SK-N-SH (cell line): ENCODE measurements at regions not wholly inside any gene's neighbourhood (a gene's known extent, or its start where the extent isn't known, plus 50 kb on each side); places are given as distances from the start of the nearest gene placed in this dataset.

ENCODE experiments used
- CTCF ChIA-PET: fragments of 300-600, 350-600 bp; formaldehyde crosslinking; extraction: SDS; loops from one replicate; lab custom pipeline; 2021; lab: Yijun Ruan, JAX
- POLR2A ChIA-PET: fragments of 350-600 bp; sonication (Branson Sonifier 250); formaldehyde crosslinking; extraction: SDS; loops from one replicate; lab custom pipeline; 2020; ENCODE audit warnings: antibody characterized with exemption, inconsistent platforms; lab: Yijun Ruan, JAX
- DNase-seq: peaks from one replicate; pipeline ENCODE4 v3.0.0; 2012
- H2AFZ ChIP-seq: fragments of 200-600 bp; sonication (generic); 2 replicates; pipeline ENCODE4 v1.8.1; 2016; ENCODE audit warnings: antibody characterized with exemption, mild to moderate bottlenecking, low read depth
- H3F3A ChIP-seq: fragments of 200-600 bp; sonication (generic); replicated peaks from 2 replicates; pipeline ENCODE3; 2016; ENCODE audit warnings: antibody characterized with exemption, mild to moderate bottlenecking; ENCODE audit not compliant: insufficient read depth
- H3K27ac ChIP-seq, 2 experiments: fragments of 200-500 bp in 1 of 2; fragments of 200-600 bp in 1 of 2; sonication (Bioruptor generic) in 1 of 2; sonication (generic), shearing (Covaris generic) in 1 of 2; 2 replicates each; pipeline versions ENCODE4 v1.5.1 to v1.6.1; 2014 to 2016; ENCODE audit warnings: low read depth in 2 of 2, inconsistent platforms in 1 of 2, low read length in 1 of 2, mild to moderate bottlenecking in 1 of 2, mixed read lengths in 1 of 2
- H3K27me3 ChIP-seq: fragments of 200-600 bp; sonication (generic), shearing (Covaris generic); 2 replicates; pipeline ENCODE4 v1.6.1; 2016; ENCODE audit warnings: mixed run types; ENCODE audit not compliant: insufficient read depth
- H3K36me3 ChIP-seq, 2 experiments: fragments of 200-500 bp in 1 of 2; fragments of 200-600 bp in 1 of 2; sonication (Bioruptor generic) in 1 of 2; sonication (generic) in 1 of 2; replicated peaks in 1 of 2; 2 replicates each; pipeline versions ENCODE3 to v1.5.1; 2014 to 2016; ENCODE audit warnings: low read length in 1 of 2, mild to moderate bottlenecking in 1 of 2; ENCODE audit not compliant: insufficient read depth in 2 of 2, control insufficient read depth in 1 of 2
- H3K4me1 ChIP-seq, 2 experiments: fragments of 200-500 bp in 1 of 2; fragments of 200-600 bp in 1 of 2; sonication (Bioruptor generic) in 1 of 2; sonication (generic), shearing (Covaris generic) in 1 of 2; 2 replicates each; pipeline versions ENCODE4 v1.5.1 to v1.6.1; 2014 to 2016; ENCODE audit warnings: low read depth in 1 of 2, low read length in 1 of 2, mixed run types in 1 of 2; ENCODE audit not compliant: insufficient read depth in 2 of 2, control insufficient read depth in 1 of 2
- H3K4me2 ChIP-seq: fragments of 200-600 bp; sonication (generic), shearing (Covaris generic); 2 replicates; pipeline ENCODE4 v1.6.1; 2017; ENCODE audit warnings: mixed run types
- H3K4me3 ChIP-seq, 2 experiments: fragments of 200-500 bp in 1 of 2; fragments of 200-600 bp in 1 of 2; sonication (Bioruptor generic) in 1 of 2; sonication (generic), shearing (Covaris generic) in 1 of 2; 2 replicates each; pipeline versions ENCODE4 v1.5.1 to v1.8.1; 2014 to 2016; ENCODE audit warnings: low read depth in 2 of 2, inconsistent platforms in 1 of 2, low read length in 1 of 2, mild to moderate bottlenecking in 1 of 2, mixed read lengths in 1 of 2, moderate library complexity in 1 of 2
- H3K79me2 ChIP-seq: fragments of 200-600 bp; sonication (generic); 2 replicates; pipeline ENCODE4 v1.8.1; 2017; ENCODE audit warnings: mild to moderate bottlenecking; ENCODE audit not compliant: insufficient read depth
- H3K9ac ChIP-seq: fragments of 200-600 bp; sonication (generic); 2 replicates; pipeline ENCODE4 v1.6.1; 2017; ENCODE audit warnings: mixed run types
- H3K9me2 ChIP-seq: fragments of 200-600 bp; sonication (generic); 2 replicates; pipeline ENCODE4 v1.6.1; 2017; ENCODE audit warnings: mixed run types
- H3K9me3 ChIP-seq: fragments of 200-600 bp; sonication (generic); 2 replicates; pipeline ENCODE4 v1.6.1; 2017; ENCODE audit warnings: mixed run types, mild to moderate bottlenecking, moderate library complexity
- H4K20me1 ChIP-seq: fragments of 200-600 bp; sonication (generic); 2 replicates; pipeline ENCODE4 v1.6.1; 2017; ENCODE audit warnings: mild to moderate bottlenecking, mixed run types; ENCODE audit not compliant: insufficient read depth
- ELF1 ChIP-seq: IDR thresholded peaks from 2 replicates; pipeline ENCODE4 v1.4.0; 2012
- EP300 ChIP-seq, 2 experiments: IDR thresholded peaks; 2 replicates each; pipeline versions ENCODE4 v1.4.0 to v1.6.1; 2012; ENCODE audit warnings: borderline replicate concordance in 1 of 2, low read depth in 1 of 2, low read length in 1 of 2
- FOSL2 ChIP-seq: IDR thresholded peaks from 2 replicates; pipeline ENCODE4 v1.4.0; 2012; ENCODE audit warnings: low read depth, mild to moderate bottlenecking, moderate library complexity, borderline replicate concordance
- FOXJ3 ChIP-seq: sonication (generic); formaldehyde crosslinking; IDR thresholded peaks from 2 replicates; pipeline ENCODE4 v1.5.1; 2020; ENCODE audit warnings: mild to moderate bottlenecking, missing genetic modification reagents
- GABPA ChIP-seq: IDR thresholded peaks from 2 replicates; pipeline ENCODE4 v1.4.0; 2012; ENCODE audit warnings: low read depth, mild to moderate bottlenecking
- JUND ChIP-seq: IDR thresholded peaks from 2 replicates; pipeline ENCODE4 v1.4.0; 2012
- NFIC ChIP-seq: IDR thresholded peaks from 2 replicates; pipeline ENCODE4 v1.4.0; 2012; ENCODE audit warnings: borderline replicate concordance
- NRF1 ChIP-seq: IDR thresholded peaks from 2 replicates; pipeline ENCODE4 v1.6.1; 2012; ENCODE audit warnings: low read depth, mild to moderate bottlenecking, low read length
- POLR2AphosphoS5 ChIP-seq: IDR thresholded peaks from 2 replicates; pipeline ENCODE4 v1.6.1; 2012; ENCODE audit warnings: low read depth, low read length
- RAD21 ChIP-seq: IDR thresholded peaks from 2 replicates; pipeline ENCODE4 v1.6.1; 2012; ENCODE audit warnings: mild to moderate bottlenecking, low read length
- RFX5 ChIP-seq: IDR thresholded peaks from 2 replicates; pipeline ENCODE4 v1.6.1; 2012; ENCODE audit warnings: mild to moderate bottlenecking, improper control_type of control experiment, low read length
- SIN3A ChIP-seq: IDR thresholded peaks from 2 replicates; pipeline ENCODE4 v1.6.1; 2012; ENCODE audit warnings: low read depth, mild to moderate bottlenecking, low read length, moderate library complexity, borderline replicate concordance
- SMC3 ChIP-seq: IDR thresholded peaks from 2 replicates; pipeline ENCODE4 v1.6.1; 2012; ENCODE audit warnings: low read depth, low read length, improper control_type of control experiment
- TEAD4 ChIP-seq: IDR thresholded peaks from 2 replicates; pipeline ENCODE4 v1.4.0; 2012; ENCODE audit warnings: mild to moderate bottlenecking, borderline replicate concordance; ENCODE audit not compliant: insufficient read depth
- YY1 ChIP-seq: IDR thresholded peaks from 2 replicates; pipeline ENCODE4 v1.4.0; 2012; ENCODE audit warnings: low read depth, mild to moderate bottlenecking
- ZBTB33 ChIP-seq: IDR thresholded peaks from 2 replicates; pipeline ENCODE4 v1.4.0; 2012; ENCODE audit warnings: low read depth, borderline replicate concordance
- WGBS: methylation state at CpG from one replicate; pipeline ENCODE4 v1.1.6; 2017; ENCODE audit warnings: low lambda C conversion rate; 5-methylcytosine and 5-hydroxymethylcytosine counted together
- TF ChIP-seq, protein P1 (sequence below): IDR thresholded peaks from 2 replicates; pipeline ENCODE4; 2012
- TF ChIP-seq, protein P2 (sequence below): fragments of 150-350 bp; IDR thresholded peaks from 2 replicates; pipeline ENCODE4 v1.6.1; 2017; ENCODE audit warnings: antibody characterized with exemption, low read length, low read depth, borderline replicate concordance

DNA sequence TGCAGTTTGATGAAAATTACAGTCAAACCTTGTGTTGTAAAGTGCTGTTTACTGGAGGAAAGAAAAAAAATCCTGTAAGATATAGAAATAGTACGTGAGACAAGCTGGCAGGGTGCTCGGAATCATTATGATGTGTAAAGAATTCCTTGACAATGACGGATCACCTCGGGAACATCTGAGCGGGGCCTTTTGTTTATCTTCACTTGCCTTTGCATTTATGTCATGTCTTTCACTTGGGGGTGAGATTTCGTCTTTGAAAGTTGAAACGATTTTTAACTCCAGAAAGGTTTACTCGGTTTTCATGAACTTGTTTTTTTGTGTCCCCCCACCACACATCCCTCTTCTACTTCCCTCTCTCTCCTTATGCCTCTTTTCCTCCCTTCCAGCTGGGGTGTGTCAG lies 128.3 kb upstream of the VEPH1 start:
- no peak for DNase-seq
- H3K36me3 ChIP-seq, result no peaks in the 10 kb centered on the region
- POLR2A ChIA-PET, result no interaction called here
- TF ChIP-seq NRF1 (no peak), JUND (no peak), EP300 (IDR thresholded peaks at IDR 0.05; ENCODE audit: borderline replicate concordance in 1 of 2, low read depth in 1 of 2, low read length in 1 of 2) (no peak), YY1 (no peak), RFX5 (no peak), ELF1 (no peak), GABPA (no peak)
- no peaks in the 10 kb centered on the region for H3K27me3 ChIP-seq
- no peaks in the 10 kb centered on the region for H3K9me2 ChIP-seq
- no peak overlapping the region for H3K9ac ChIP-seq
- no peak overlapping the region for H2AFZ ChIP-seq
- H3F3A ChIP-seq, result no peaks in the 10 kb centered on the region
- H3K79me2 ChIP-seq, result no peaks in the 10 kb centered on the region
- no peak overlapping the region for H3K4me2 ChIP-seq
- peak overlapping the region in 1 of 2 experiments; percentile 51; a peak in 2 of 4 replicates for H3K27ac ChIP-seq
- H3K9me3 ChIP-seq, result no peaks in the 10 kb centered on the region
- CTCF ChIA-PET, result interaction anchor here (0.7 to 1.4 kb wide), 4 partner anchors 9 to 806 kb away, joined by 3 to 4 read pairs (median 3); no protein-coding TSS in a partner anchor
- H3K4me1 ChIP-seq, result peaks cover 0 to 15% of the 10 kb centered on the region in 2 experiments; a peak in 2 of 4 replicates
- WGBS, result 62% methylated on average over 8 of the region's 8 CpGs
- H3K4me3 ChIP-seq, result no peak overlapping the region
- H4K20me1 ChIP-seq, result no peaks in the 10 kb centered on the region

- no peaks in the 10 kb centered on the region for H3K36me3 ChIP-seq
- no peak overlapping the region for H3K9ac ChIP-seq
- CTCF ChIA-PET, result no interaction called here
- no peaks in the 10 kb centered on the region for H3F3A ChIP-seq
- peaks cover 0 to 4% of the 10 kb centered on the region in 2 experiments; a peak in 2 of 4 replicates for H3K4me1 ChIP-seq
- no peak overlapping the region for H3K4me2 ChIP-seq
- TF ChIP-seq, protein P1, sequence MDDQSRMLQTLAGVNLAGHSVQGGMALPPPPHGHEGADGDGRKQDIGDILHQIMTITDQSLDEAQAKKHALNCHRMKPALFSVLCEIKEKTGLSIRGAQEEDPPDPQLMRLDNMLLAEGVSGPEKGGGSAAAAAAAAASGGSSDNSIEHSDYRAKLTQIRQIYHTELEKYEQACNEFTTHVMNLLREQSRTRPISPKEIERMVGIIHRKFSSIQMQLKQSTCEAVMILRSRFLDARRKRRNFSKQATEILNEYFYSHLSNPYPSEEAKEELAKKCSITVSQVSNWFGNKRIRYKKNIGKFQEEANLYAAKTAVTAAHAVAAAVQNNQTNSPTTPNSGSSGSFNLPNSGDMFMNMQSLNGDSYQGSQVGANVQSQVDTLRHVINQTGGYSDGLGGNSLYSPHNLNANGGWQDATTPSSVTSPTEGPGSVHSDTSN, result no peak
- no peak for TF ChIP-seq NFIC
- no peak for TF ChIP-seq SMC3
- no peak for TF ChIP-seq TEAD4
- TF ChIP-seq, all 33 proteins: peak for 0
- POLR2A ChIA-PET, result no interaction called here
- H3K9me2 ChIP-seq, result no peaks in the 10 kb centered on the region
- no peaks in the 10 kb centered on the region for H4K20me1 ChIP-seq
- H3K27ac ChIP-seq, result no peak overlapping the region
- no peak for DNase-seq
- no peak overlapping the region for H3K4me3 ChIP-seq
- no peaks in the 10 kb centered on the region for H3K79me2 ChIP-seq
- 60% methylated on average over 3 of the region's 3 CpGs for WGBS
- no peaks in the 10 kb centered on the region for H3K9me3 ChIP-seq
- H2AFZ ChIP-seq, result no peak overlapping the region
- H3K27me3 ChIP-seq, result no peaks in the 10 kb centered on the region
Measured at GRCh38 chr3:157626817-157627216, 123.6 kb upstream of the VEPH1 start.

DNA sequence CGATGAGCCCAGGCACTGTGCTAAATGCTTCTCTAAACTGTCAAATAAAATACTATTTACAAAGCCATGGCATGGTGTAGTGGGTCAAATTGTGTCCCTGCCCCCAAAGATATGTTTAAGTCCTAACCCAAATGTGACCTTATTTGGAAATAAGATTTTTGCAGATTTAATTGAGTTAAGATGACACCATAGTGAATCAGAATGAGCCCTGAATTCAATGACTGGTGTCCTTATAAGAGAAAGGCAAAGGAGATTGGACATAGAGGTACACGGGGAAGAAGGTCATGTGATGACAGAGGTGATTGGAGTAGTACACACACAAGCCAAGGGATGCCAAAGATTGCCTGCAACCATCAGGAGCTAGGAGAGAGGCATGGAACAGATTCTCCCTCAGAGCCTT lies 121.6 kb upstream of the VEPH1 start:
- no peaks in the 10 kb centered on the region for H4K20me1 ChIP-seq
- no peak for DNase-seq
- H3K4me3 ChIP-seq, result no peak overlapping the region
- H2AFZ ChIP-seq, result no peak overlapping the region
- TF ChIP-seq SMC3, result no peak
- TF ChIP-seq, protein P2, sequence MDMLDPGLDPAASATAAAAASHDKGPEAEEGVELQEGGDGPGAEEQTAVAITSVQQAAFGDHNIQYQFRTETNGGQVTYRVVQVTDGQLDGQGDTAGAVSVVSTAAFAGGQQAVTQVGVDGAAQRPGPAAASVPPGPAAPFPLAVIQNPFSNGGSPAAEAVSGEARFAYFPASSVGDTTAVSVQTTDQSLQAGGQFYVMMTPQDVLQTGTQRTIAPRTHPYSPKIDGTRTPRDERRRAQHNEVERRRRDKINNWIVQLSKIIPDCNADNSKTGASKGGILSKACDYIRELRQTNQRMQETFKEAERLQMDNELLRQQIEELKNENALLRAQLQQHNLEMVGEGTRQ, result no peak
- no peak for TF ChIP-seq GABPA
- TF ChIP-seq FOXJ3 (CRISPR knock-in tag), result no peak
- no peak for TF ChIP-seq FOSL2
- no peak for TF ChIP-seq RAD21
- no peak for TF ChIP-seq NRF1
- TF ChIP-seq RFX5, result no peak
- TF ChIP-seq SIN3A, result no peak
- no peak for TF ChIP-seq NFIC
- TF ChIP-seq YY1, result no peak
- TF ChIP-seq ZBTB33, result no peak
- TF ChIP-seq POLR2AphosphoS5, result no peak
- no peaks in the 10 kb centered on the region for H3K9me2 ChIP-seq
- CTCF ChIA-PET, result interaction anchor here (1.5 kb wide), 1 partner anchor 810 kb away, joined by 5 read pairs; no protein-coding TSS in a partner anchor
- POLR2A ChIA-PET, result no interaction called here
- H3K79me2 ChIP-seq, result no peaks in the 10 kb centered on the region
- no peaks in the 10 kb centered on the region for H3K36me3 ChIP-seq
- no peaks in the 10 kb centered on the region for H3K9me3 ChIP-seq
- no peak overlapping the region for H3K4me2 ChIP-seq
- H3K27ac ChIP-seq, result no peak overlapping the region
- no peaks in the 10 kb centered on the region for H3K27me3 ChIP-seq
- H3F3A ChIP-seq, result no peaks in the 10 kb centered on the region
- H3K4me1 ChIP-seq, result no peaks in the 10 kb centered on the region; a peak in 1 of 4 replicates
- 55% methylated on average over 2 of the region's 2 CpGs for WGBS
- H3K9ac ChIP-seq, result no peak overlapping the region
